H9 (cell line): ENCODE measurements at regions not wholly inside any gene's neighbourhood (a gene's known extent, or its start where the extent isn't known, plus 50 kb on each side); places are given as distances from the start of the nearest gene placed in this dataset.

Experiments
- DNase-seq: peaks from one replicate; pipeline ENCODE4 v3.0.0-alpha.2; 2017
- H2AFZ ChIP-seq: one replicate; pipeline ENCODE4 v1.6.1; 2013; ENCODE audit warnings: mild to moderate bottlenecking, low read length, control low read depth, moderate library complexity
- H2AK5ac ChIP-seq: 2 replicates; pipeline ENCODE4 v1.6.1; 2013; ENCODE audit warnings: low read length, control low read depth, mixed read lengths; ENCODE audit not compliant: insufficient read length
- H2BK120ac ChIP-seq: one replicate; pipeline ENCODE4 v1.6.1; 2013; ENCODE audit warnings: low read depth, mild to moderate bottlenecking, low read length, control low read depth, inconsistent platforms; ENCODE audit not compliant: poor library complexity, severe bottlenecking
- H2BK12ac ChIP-seq: 2 replicates; pipeline ENCODE4 v1.6.1; 2013; ENCODE audit warnings: low read length, control low read depth, mixed read lengths, low read depth; ENCODE audit not compliant: insufficient read length
- H2BK15ac ChIP-seq: 2 replicates; pipeline ENCODE4 v1.6.1; 2013; ENCODE audit warnings: low read depth, low read length, control low read depth
- H2BK20ac ChIP-seq: one replicate; pipeline ENCODE4 v1.6.1; 2013; ENCODE audit warnings: low read depth, mild to moderate bottlenecking, low read length, control low read depth, inconsistent platforms; ENCODE audit not compliant: poor library complexity, severe bottlenecking
- H2BK5ac ChIP-seq: 2 replicates; pipeline ENCODE4 v1.6.1; 2013; ENCODE audit warnings: low read length, control low read depth, mixed read lengths; ENCODE audit not compliant: insufficient read length
- H3K14ac ChIP-seq: 2 replicates; pipeline ENCODE4 v1.6.1; 2013; ENCODE audit warnings: low read length, control low read depth; ENCODE audit not compliant: insufficient read depth
- H3K18ac ChIP-seq: 2 replicates; pipeline ENCODE4 v1.6.1; 2013; ENCODE audit warnings: low read depth, mild to moderate bottlenecking, mixed read lengths, low read length, control low read depth; ENCODE audit not compliant: insufficient read length
- H3K23ac ChIP-seq: 2 replicates; pipeline ENCODE4 v1.6.1; 2013; ENCODE audit warnings: low read length, control low read depth, mixed read lengths, low read depth; ENCODE audit not compliant: insufficient read length
- H3K23me2 ChIP-seq: 2 replicates; pipeline ENCODE4 v1.6.1; 2013; ENCODE audit warnings: low read depth, mild to moderate bottlenecking, mixed read lengths, low read length, control low read depth; ENCODE audit not compliant: insufficient read length, poor library complexity, severe bottlenecking
- H3K27ac ChIP-seq: 2 replicates; pipeline ENCODE4 v1.5.1; 2013; ENCODE audit warnings: low read length, control low read depth, mixed read lengths, low read depth; ENCODE audit not compliant: insufficient read length
- H3K27me3 ChIP-seq: 2 replicates; pipeline ENCODE4 v1.6.1; 2013; ENCODE audit warnings: low read length, control low read depth, inconsistent platforms; ENCODE audit not compliant: insufficient read depth
- H3K4ac ChIP-seq: 2 replicates; pipeline ENCODE4 v1.6.1; 2013; ENCODE audit warnings: low read depth, mild to moderate bottlenecking, control low read depth, inconsistent platforms, low read length, moderate library complexity
- H3K4me1 ChIP-seq: 2 replicates; pipeline ENCODE4 v1.6.1; 2013; ENCODE audit warnings: low read length, control low read depth, inconsistent platforms; ENCODE audit not compliant: insufficient read depth
- H3K4me2 ChIP-seq: 2 replicates; pipeline ENCODE4 v1.6.1; 2013; ENCODE audit warnings: low read length, control low read depth, mixed read lengths; ENCODE audit not compliant: insufficient read length, insufficient read depth
- H3K56ac ChIP-seq: 2 replicates; pipeline ENCODE4 v1.6.1; 2013; ENCODE audit warnings: low read depth, mild to moderate bottlenecking, mixed read lengths, low read length, control low read depth; ENCODE audit not compliant: insufficient read length
- H3K79me1 ChIP-seq: 2 replicates; pipeline ENCODE4 v1.6.1; 2013; ENCODE audit warnings: low read depth, mild to moderate bottlenecking, moderate library complexity, low read length, control low read depth, inconsistent platforms; ENCODE audit not compliant: insufficient read depth, poor library complexity, severe bottlenecking
- H3K79me2 ChIP-seq: 2 replicates; pipeline ENCODE4 v1.6.1; 2013; ENCODE audit warnings: low read length, control low read depth, inconsistent platforms; ENCODE audit not compliant: insufficient read depth
- H3K9ac ChIP-seq: 2 replicates; pipeline ENCODE4 v1.6.1; 2013; ENCODE audit warnings: low read length, control low read depth, mixed read lengths; ENCODE audit not compliant: insufficient read length; ENCODE audit errors: extremely low read depth
- H3K9me3 ChIP-seq: one replicate; pipeline ENCODE4 v1.6.1; 2013; ENCODE audit warnings: low read depth, low read length, inconsistent platforms; ENCODE audit not compliant: control insufficient read depth
- H3T11ph ChIP-seq: one replicate; pipeline ENCODE4 v1.6.1; 2013; ENCODE audit warnings: mild to moderate bottlenecking, low read length, control low read depth, inconsistent platforms
- H4K20me1 ChIP-seq: one replicate; pipeline ENCODE4 v1.6.1; 2013; ENCODE audit not compliant: control insufficient read depth, insufficient read length, insufficient read depth
- H4K5ac ChIP-seq: 2 replicates; pipeline ENCODE4 v1.6.1; 2013; ENCODE audit warnings: low read depth, mild to moderate bottlenecking, mixed read lengths, low read length, control low read depth; ENCODE audit not compliant: insufficient read length
- H4K8ac ChIP-seq: replicated peaks from 2 replicates; pipeline ENCODE4 v1.6.1; 2013; ENCODE audit warnings: low read length, control low read depth, mixed read lengths, low read depth; ENCODE audit not compliant: insufficient read length
- H4K91ac ChIP-seq: 2 replicates; pipeline ENCODE4 v1.6.1; 2013; ENCODE audit warnings: low read depth, mild to moderate bottlenecking, moderate library complexity, mixed read lengths, low read length, control low read depth; ENCODE audit not compliant: insufficient read length
- H3K27ac Mint-ChIP-seq, 3 experiments: 2 replicates in 2 of 3; 3 replicates in 1 of 3; pipeline ENCODE4 v1.8.0; 2020 to 2021; ENCODE audit warnings: mixed read lengths in 3 of 3, mild to moderate bottlenecking in 1 of 3, moderate library complexity in 1 of 3
- H3K27me3 Mint-ChIP-seq: 2 replicates; pipeline ENCODE4 v1.8.0; 2021; ENCODE audit warnings: low read depth, mild to moderate bottlenecking, moderate library complexity, mixed read lengths
- H3K36me3 Mint-ChIP-seq, 3 experiments: 2 replicates in 2 of 3; 3 replicates in 1 of 3; pipeline ENCODE4 v1.8.0; 2020 to 2021; ENCODE audit warnings: low read depth in 3 of 3, mixed read lengths in 3 of 3; ENCODE audit not compliant: insufficient read depth in 1 of 3
- H3K4me1 Mint-ChIP-seq, 2 experiments: 2 replicates each; pipeline ENCODE4 v1.8.0; 2020; ENCODE audit warnings: mixed read lengths in 2 of 2
- H3K4me3 Mint-ChIP-seq, 2 experiments: 2 replicates in 1 of 2; 3 replicates in 1 of 2; pipeline ENCODE4 v1.8.0; 2020 to 2021; ENCODE audit warnings: mild to moderate bottlenecking in 2 of 2, mixed read lengths in 2 of 2, moderate library complexity in 1 of 2
- H3K9me3 Mint-ChIP-seq, 2 experiments: 2 replicates in 1 of 2; 3 replicates in 1 of 2; pipeline ENCODE4 v1.8.0; 2020; ENCODE audit warnings: mild to moderate bottlenecking in 2 of 2, mixed read lengths in 2 of 2, moderate library complexity in 1 of 2
- WGBS: extraction: QIAGEN DNeasy Blood & Tissue Kit; methylation state at CpG from one replicate; pipeline ENCODE4 v1.1.7; 2013; ENCODE audit warnings: missing lambda C conversion rate, low lambda C conversion rate, mixed read lengths; ENCODE audit not compliant: insufficient read length; ENCODE audit errors: extremely low coverage; 5-methylcytosine and 5-hydroxymethylcytosine counted together
- TF ChIP-seq, protein P1 (sequence below): fragments of 200-600 bp; sonication (generic); conservative IDR thresholded peaks from 3 replicates; pipeline ENCODE4 v1.8.0; 2021; ENCODE audit warnings: antibody characterized with exemption, mild to moderate bottlenecking

DNA sequence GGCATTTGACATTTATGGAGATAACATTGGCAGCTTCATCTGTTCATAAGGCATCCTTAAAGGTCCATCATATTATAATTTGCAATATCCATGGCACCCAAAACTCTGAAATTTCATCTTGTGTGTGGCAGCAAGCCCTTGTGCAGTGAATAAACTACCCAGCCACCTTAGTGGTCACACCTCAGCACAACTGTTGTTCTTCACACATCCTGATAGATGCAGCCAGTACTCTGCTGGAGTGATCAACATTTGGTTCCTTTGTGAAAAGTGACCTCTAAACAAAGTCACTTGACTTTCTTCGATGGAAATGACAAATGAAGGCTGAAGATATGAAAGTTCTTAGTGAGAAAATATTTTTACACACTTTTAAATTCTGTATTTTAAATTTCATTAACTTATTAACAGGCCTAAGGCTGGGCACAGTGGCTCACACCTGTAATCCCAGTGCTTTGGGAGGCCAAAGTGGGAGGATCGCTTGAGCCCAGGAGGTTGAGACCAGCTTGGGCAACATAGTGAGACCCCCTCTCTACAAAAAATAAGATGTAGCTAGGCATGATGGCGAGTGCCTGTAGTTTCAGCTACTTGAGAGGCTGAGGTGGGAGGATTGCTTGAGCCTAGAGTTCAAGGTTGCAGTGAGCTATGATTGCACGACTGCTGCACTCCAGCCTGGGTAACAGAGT is 161.4 kb downstream of the SPRY1 start:
- no peak overlapping the region for H2BK20ac ChIP-seq
- TF ChIP-seq, protein P1, sequence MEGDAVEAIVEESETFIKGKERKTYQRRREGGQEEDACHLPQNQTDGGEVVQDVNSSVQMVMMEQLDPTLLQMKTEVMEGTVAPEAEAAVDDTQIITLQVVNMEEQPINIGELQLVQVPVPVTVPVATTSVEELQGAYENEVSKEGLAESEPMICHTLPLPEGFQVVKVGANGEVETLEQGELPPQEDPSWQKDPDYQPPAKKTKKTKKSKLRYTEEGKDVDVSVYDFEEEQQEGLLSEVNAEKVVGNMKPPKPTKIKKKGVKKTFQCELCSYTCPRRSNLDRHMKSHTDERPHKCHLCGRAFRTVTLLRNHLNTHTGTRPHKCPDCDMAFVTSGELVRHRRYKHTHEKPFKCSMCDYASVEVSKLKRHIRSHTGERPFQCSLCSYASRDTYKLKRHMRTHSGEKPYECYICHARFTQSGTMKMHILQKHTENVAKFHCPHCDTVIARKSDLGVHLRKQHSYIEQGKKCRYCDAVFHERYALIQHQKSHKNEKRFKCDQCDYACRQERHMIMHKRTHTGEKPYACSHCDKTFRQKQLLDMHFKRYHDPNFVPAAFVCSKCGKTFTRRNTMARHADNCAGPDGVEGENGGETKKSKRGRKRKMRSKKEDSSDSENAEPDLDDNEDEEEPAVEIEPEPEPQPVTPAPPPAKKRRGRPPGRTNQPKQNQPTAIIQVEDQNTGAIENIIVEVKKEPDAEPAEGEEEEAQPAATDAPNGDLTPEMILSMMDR = no peak
- H3K27me3 ChIP-seq = no peaks in the 10 kb centered on the region
- no peaks in the 10 kb centered on the region for H3K36me3 Mint-ChIP-seq
- no peak overlapping the region for H3K4me3 Mint-ChIP-seq
- H3K27ac ChIP-seq = no peak overlapping the region
- no peaks in the 10 kb centered on the region for H3K23me2 ChIP-seq
- H3K27ac Mint-ChIP-seq = no peak overlapping the region
- no peak overlapping the region for H4K91ac ChIP-seq
- no peak overlapping the region for H2BK15ac ChIP-seq
- peaks cover 50 to 51% of the 10 kb centered on the region in 2 experiments for H3K4me1 Mint-ChIP-seq
- WGBS = no CpG with 5 or more reads among the region's 4 CpGs
- H3K4ac ChIP-seq = no peak overlapping the region
- no peak overlapping the region for H3K56ac ChIP-seq
- H3K79me2 ChIP-seq = no peaks in the 10 kb centered on the region
- H3K23ac ChIP-seq = no peak overlapping the region
- no peaks in the 10 kb centered on the region for H3K27me3 Mint-ChIP-seq
- no peaks in the 10 kb centered on the region for H3K79me1 ChIP-seq
- no peaks in the 10 kb centered on the region for H3K9me3 Mint-ChIP-seq
- no peak overlapping the region for H3T11ph ChIP-seq
- no peak overlapping the region for H3K4me2 ChIP-seq
- no peak overlapping the region for H4K8ac ChIP-seq
- H2AFZ ChIP-seq = no peak overlapping the region
- DNase-seq = no peak
- no peak overlapping the region for H2BK12ac ChIP-seq
- no peak overlapping the region for H4K5ac ChIP-seq
- peaks cover 3% of the 10 kb centered on the region; the same call in 1 of the 2 replicates for H3K4me1 ChIP-seq
- no peaks in the 10 kb centered on the region for H4K20me1 ChIP-seq
- H2BK120ac ChIP-seq = no peak overlapping the region
- no peak overlapping the region for H3K18ac ChIP-seq
- no peak overlapping the region for H2BK5ac ChIP-seq
- no peaks in the 10 kb centered on the region for H3K9me3 ChIP-seq
- no peak overlapping the region for H3K9ac ChIP-seq
- no peak overlapping the region for H2AK5ac ChIP-seq
- no peak overlapping the region for H3K14ac ChIP-seq
